Erythroblast (primary cell): ENCODE measurements at regions not wholly inside any gene's neighbourhood (a gene's known extent, or its start where the extent isn't known, plus 50 kb on each side); places are given as distances from the start of the nearest gene placed in this dataset.

Experiments
- GATA1 ChIP-seq: IDR thresholded peaks from 2 replicates; pipeline ENCODE4 v1.6.1; 2011; ENCODE audit warnings: low read depth, mild to moderate bottlenecking, control low read depth, low read length, moderate library complexity
- POLR2A ChIP-seq: IDR thresholded peaks from 2 replicates; pipeline ENCODE4 v1.6.1; 2011; ENCODE audit warnings: mild to moderate bottlenecking, low read length

GRCh38 chr3:163863146-163863545, 1215.2 kb downstream of the SI start:
- TF ChIP-seq POLR2A (no peak), GATA1 (no peak)
